Gastrocnemius medialis (tissue), 4 donors: ENCODE measurements at regions not wholly inside any gene's neighbourhood (a gene's known extent, or its start where the extent isn't known, plus 50 kb on each side); places are given as distances from the start of the nearest gene placed in this dataset.

Experiments
- ATAC-seq, 2 donors: fragments of 150-250 bp; one replicate each; pipeline ENCODE4 v1.9.1; 2016
- DNase-seq, 2 donors: peaks; one replicate each; pipeline ENCODE4 v3.0.0-alpha.2; 2019
- H3K27ac ChIP-seq, 4 donors: fragments of 200-600 bp; sonication (generic); 1 replicate in 1 of 4; 2 replicates in 3 of 4; pipeline ENCODE4 v1.5.1; 2016 to 2018; ENCODE audit warnings: mild to moderate bottlenecking in 2 of 4, moderate library complexity in 1 of 4
- H3K27me3 ChIP-seq, 3 donors: fragments of 200-600 bp; sonication (generic) in 2 of 3; 1 replicate in 1 of 3; 2 replicates in 2 of 3; pipeline versions ENCODE4 v1.5.1 to v1.6.0; 2016 to 2019; ENCODE audit warnings: mild to moderate bottlenecking in 1 of 3, moderate library complexity in 1 of 3
- H3K36me3 ChIP-seq, 2 donors: fragments of 200-600 bp; sonication (generic) in 1 of 2; one replicate each; pipeline ENCODE4 v1.5.1; 2017 to 2018
- H3K4me1 ChIP-seq, 2 donors: fragments of 200-600 bp; sonication (generic) in 1 of 2; one replicate each; pipeline ENCODE4 v1.5.1; 2016 to 2017; ENCODE audit warnings: mild to moderate bottlenecking in 2 of 2
- H3K4me3 ChIP-seq, 4 donors: fragments of 200-600 bp; sonication (generic) in 3 of 4; 1 replicate in 1 of 4; 2 replicates in 3 of 4; pipeline ENCODE4 v1.5.1; 2016 to 2019; ENCODE audit warnings: mild to moderate bottlenecking in 2 of 4
- H3K9me3 ChIP-seq, 3 donors: fragments of 200-600 bp; sonication (generic) in 2 of 3; 1 replicate in 1 of 3; 2 replicates in 2 of 3; pipeline ENCODE4 v1.5.1; 2016 to 2019
- POLR2A ChIP-seq, 2 donors: fragments of 450-650 bp; IDR thresholded peaks; one replicate each; pipeline ENCODE4 v1.6.1; 2017; ENCODE audit warnings: antibody characterized with exemption in 2 of 2, mild to moderate bottlenecking in 2 of 2, moderate library complexity in 2 of 2
- in situ Hi-C, 4 donors: fragments of 200-750 bp; cut with MboI; loops; one replicate each; pipeline versions ENCODE4 v1.15.0 to v1.8.0; 2017; ENCODE audit warnings: low sequenced_read_pairs in 4 of 4
- intact Hi-C: fragments of 100-400 bp; cut with DNase I; formaldehyde crosslinking; loops from one replicate; pipeline ENCODE4 v1.15.1; 2023; ENCODE audit warnings: low total_unique reads
- TF ChIP-seq, protein P1 (sequence below), 5 experiments: fragments of 450-650 bp in 3 of 5; fragments of 200-600 bp in 2 of 5; sonication (generic) in 2 of 5; IDR thresholded peaks in 4 of 5; conservative IDR thresholded peaks in 1 of 5; 1 replicate in 4 of 5; 2 replicates in 1 of 5; pipeline ENCODE4 v1.5.1; 2016 to 2019; ENCODE audit warnings: antibody characterized with exemption in 5 of 5, mild to moderate bottlenecking in 3 of 5, moderate library complexity in 3 of 5

DNA sequence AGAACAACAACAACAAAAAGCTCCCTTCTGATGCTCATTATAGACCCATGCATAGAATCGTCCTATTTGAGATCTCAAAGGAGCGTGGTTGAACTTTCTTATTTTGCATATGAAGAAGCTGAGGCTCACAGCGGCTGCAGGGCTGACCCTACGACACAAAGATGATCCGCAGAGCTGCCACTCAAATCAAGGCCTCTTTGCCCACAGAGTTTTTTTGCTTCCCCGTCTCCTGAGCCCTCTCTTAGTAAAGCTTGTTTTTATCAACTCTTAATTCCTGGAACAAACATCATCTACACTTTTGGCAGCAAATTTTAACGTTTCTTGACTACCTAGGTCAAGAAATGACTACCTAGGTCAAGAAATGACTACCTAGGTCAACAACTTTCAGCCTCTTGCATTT, 73.7 kb downstream of the C16orf95 start:
- no peak for ATAC-seq
- H3K27me3 ChIP-seq = no peaks in the 10 kb centered on the region
- no peak overlapping the region for H3K27ac ChIP-seq
- no peak overlapping the region for H3K4me3 ChIP-seq
- no peaks in the 10 kb centered on the region for H3K9me3 ChIP-seq
- no peaks in the 10 kb centered on the region for H3K4me1 ChIP-seq
- no peaks in the 10 kb centered on the region for H3K36me3 ChIP-seq
- no peak for DNase-seq
- no peak for TF ChIP-seq POLR2A (IDR thresholded peaks at IDR 0.05)
- TF ChIP-seq, protein P1, sequence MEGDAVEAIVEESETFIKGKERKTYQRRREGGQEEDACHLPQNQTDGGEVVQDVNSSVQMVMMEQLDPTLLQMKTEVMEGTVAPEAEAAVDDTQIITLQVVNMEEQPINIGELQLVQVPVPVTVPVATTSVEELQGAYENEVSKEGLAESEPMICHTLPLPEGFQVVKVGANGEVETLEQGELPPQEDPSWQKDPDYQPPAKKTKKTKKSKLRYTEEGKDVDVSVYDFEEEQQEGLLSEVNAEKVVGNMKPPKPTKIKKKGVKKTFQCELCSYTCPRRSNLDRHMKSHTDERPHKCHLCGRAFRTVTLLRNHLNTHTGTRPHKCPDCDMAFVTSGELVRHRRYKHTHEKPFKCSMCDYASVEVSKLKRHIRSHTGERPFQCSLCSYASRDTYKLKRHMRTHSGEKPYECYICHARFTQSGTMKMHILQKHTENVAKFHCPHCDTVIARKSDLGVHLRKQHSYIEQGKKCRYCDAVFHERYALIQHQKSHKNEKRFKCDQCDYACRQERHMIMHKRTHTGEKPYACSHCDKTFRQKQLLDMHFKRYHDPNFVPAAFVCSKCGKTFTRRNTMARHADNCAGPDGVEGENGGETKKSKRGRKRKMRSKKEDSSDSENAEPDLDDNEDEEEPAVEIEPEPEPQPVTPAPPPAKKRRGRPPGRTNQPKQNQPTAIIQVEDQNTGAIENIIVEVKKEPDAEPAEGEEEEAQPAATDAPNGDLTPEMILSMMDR (IDR thresholded peaks at IDR 0.05 in 4 of 5, conservative IDR thresholded peaks at IDR 0.05 in 1 of 5) = no peak
- intact Hi-C loops = no loop called here
- in situ Hi-C loops = no loop called here

DNA sequence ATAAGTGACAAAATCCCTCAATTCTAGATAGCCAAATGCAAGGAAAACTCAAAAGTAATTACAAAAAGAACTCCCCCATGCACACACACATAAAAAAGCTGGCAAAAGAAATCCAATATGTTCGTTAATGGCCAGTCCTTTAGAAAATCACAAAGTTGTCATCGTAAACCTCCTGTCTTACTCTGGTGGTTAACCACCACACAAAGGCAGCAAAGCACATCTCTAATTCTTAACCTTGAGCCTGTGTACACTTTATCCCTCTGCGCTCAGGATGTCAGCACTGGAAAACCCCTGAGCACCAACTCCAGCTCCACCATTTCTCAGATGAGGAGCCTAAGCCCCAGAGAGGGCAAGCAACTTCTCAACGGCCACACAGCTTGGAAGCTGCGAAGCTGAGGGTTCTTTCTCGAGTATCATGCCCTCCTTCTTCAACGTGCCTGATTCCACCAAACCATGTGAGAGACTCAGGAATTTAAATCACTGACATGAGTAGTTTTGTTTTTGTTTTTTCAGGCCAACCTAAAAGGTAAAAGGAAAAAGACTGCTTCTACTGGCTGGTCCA, 72.5 kb downstream of the C16orf95 start:
- intact Hi-C loops (no loop called here), in situ Hi-C loops (no loop called here)
- ATAC-seq (no peak), DNase-seq (no peak)
- TF ChIP-seq POLR2A (IDR thresholded peaks at IDR 0.05) = no peak
- TF ChIP-seq, protein P1 (IDR thresholded peaks at IDR 0.05 in 4 of 5, conservative IDR thresholded peaks at IDR 0.05 in 1 of 5) = no peak
- Histone ChIP-seq H3K4me1 (no peaks in the 10 kb centered on the region), H3K9me3 (no peaks in the 10 kb centered on the region), H3K27me3 (no peaks in the 10 kb centered on the region), H3K4me3 (no peak overlapping the region), H3K36me3 (no peaks in the 10 kb centered on the region), H3K27ac (no peak overlapping the region)

DNA sequence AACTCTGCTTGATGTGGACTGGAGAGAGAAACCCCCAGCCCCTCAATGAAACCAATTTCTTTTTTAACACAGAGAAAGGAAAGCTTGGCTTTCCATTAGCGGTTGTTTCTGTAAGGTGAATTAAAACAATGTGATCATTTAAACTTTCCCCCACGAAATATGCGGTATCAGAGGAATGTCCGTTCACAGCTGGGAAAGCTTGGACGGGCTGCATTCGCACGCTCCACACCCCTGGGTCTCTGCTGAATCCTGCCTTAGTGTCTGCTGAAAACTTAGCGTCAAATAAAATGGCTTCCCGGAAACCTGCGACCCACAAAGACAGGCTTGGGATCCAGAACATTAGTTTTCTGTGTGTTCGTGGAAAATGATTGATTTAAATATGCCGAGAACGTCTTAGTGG, 71.7 kb downstream of the C16orf95 start:
- Histone ChIP-seq H3K27me3 (no peaks in the 10 kb centered on the region), H3K4me1 (no peaks in the 10 kb centered on the region), H3K9me3 (no peaks in the 10 kb centered on the region), H3K27ac (no peak overlapping the region), H3K36me3 (no peaks in the 10 kb centered on the region), H3K4me3 (no peak overlapping the region)
- in situ Hi-C loops (no loop called here), intact Hi-C loops (no loop called here)
- no peak for ATAC-seq
- no peak for DNase-seq
- no peak for TF ChIP-seq POLR2A (IDR thresholded peaks at IDR 0.05)
- TF ChIP-seq, protein P1 (IDR thresholded peaks at IDR 0.05 in 4 of 5, conservative IDR thresholded peaks at IDR 0.05 in 1 of 5) = no peak

DNA sequence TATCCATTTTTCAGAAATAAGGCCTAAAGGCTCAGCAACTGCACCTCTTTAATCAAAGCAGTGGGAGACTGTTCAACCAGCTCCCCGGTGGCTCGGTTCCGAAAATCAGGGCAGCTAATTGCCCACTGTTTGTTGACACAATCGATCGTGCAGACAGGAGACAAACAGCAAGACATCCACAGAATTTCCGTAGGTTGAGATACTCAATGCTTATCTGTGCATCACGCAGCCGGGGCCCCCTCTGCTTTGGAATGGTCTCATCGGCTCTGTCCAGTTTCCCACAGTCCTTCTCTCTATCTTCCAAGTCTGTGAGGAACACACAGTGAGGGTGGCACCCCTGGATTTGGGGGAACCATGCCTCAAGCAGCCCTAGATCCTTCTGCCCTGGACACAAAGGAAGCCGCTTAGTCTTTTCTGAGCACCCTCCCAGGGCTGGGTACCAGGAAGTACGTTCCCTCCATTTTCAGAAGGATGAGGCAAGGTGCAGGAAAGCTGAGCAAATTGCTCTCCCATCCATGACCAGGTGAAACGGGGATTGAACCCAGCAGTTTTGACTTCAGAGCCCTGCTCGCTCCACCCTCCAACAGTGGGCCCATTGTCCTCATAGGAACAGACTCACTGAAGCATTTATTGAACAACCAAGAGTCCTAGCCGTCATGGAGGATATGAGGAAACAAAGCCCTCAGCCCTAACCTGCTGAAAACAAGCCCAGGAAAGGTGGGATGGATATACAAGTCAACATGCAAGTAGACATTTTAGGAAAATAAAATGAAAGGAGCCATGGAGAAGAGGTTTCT, 70.7 kb downstream of the C16orf95 start:
- no peak for ATAC-seq
- TF ChIP-seq, protein P1 (IDR thresholded peaks at IDR 0.05 in 4 of 5, conservative IDR thresholded peaks at IDR 0.05 in 1 of 5) = no peak
- TF ChIP-seq POLR2A (IDR thresholded peaks at IDR 0.05) = no peak
- Histone ChIP-seq H3K27ac (no peak overlapping the region), H3K9me3 (no peaks in the 10 kb centered on the region), H3K4me1 (no peaks in the 10 kb centered on the region), H3K4me3 (no peak overlapping the region), H3K27me3 (no peaks in the 10 kb centered on the region), H3K36me3 (no peaks in the 10 kb centered on the region)
- DNase-seq = no peak
- intact Hi-C loops (no loop called here), in situ Hi-C loops (no loop called here)
